NT2/D1 (cell line): ENCODE measurements at regions not wholly inside any gene's neighbourhood (a gene's known extent, or its start where the extent isn't known, plus 50 kb on each side); places are given as distances from the start of the nearest gene placed in this dataset.
"Not testable (repeated sequence)": the region's sequence is repeated elsewhere in the genome, so short reads cannot be mapped to it uniquely, and the experiment has no call there.

Source experiments
- DNase-seq: peaks from one replicate; pipeline ENCODE4 v3.0.0-alpha.2; 2011; ENCODE audit warnings: low read depth, low spot score
- H3K27me3 ChIP-seq: 2 replicates; pipeline ENCODE4 v1.6.0; 2011; ENCODE audit warnings: mild to moderate bottlenecking; ENCODE audit not compliant: insufficient read length, insufficient read depth
- H3K36me3 ChIP-seq: 2 replicates; pipeline ENCODE4 v1.6.1; 2011; ENCODE audit warnings: mild to moderate bottlenecking, low read length, mixed read lengths; ENCODE audit not compliant: insufficient read depth, insufficient read length
- H3K4me1 ChIP-seq: 2 replicates; pipeline ENCODE4 v1.5.1; 2011; ENCODE audit not compliant: insufficient read depth, insufficient read length
- H3K4me3 ChIP-seq: 2 replicates; pipeline ENCODE4 v1.5.1; 2011; ENCODE audit warnings: low read depth; ENCODE audit not compliant: insufficient read length
- H3K9ac ChIP-seq: 2 replicates; pipeline ENCODE4 v1.6.0; 2011; ENCODE audit warnings: low read depth; ENCODE audit not compliant: insufficient read length
- H3K9me3 ChIP-seq: 2 replicates; pipeline ENCODE4 v1.5.1; 2011; ENCODE audit warnings: mild to moderate bottlenecking, low read length; ENCODE audit not compliant: insufficient read depth
- SUZ12 ChIP-seq: IDR thresholded peaks from 2 replicates; pipeline ENCODE4 v1.6.1; 2011; ENCODE audit not compliant: insufficient read length, insufficient read depth; ENCODE audit errors: extremely low read depth
- YY1 ChIP-seq: IDR thresholded peaks from 2 replicates; pipeline ENCODE4 v1.6.1; 2011; ENCODE audit not compliant: insufficient read length, insufficient read depth
- ZNF274 ChIP-seq: IDR thresholded peaks from 2 replicates; pipeline ENCODE4 v1.6.1; 2011; ENCODE audit warnings: mild to moderate bottlenecking, low read depth, low read length

DNA sequence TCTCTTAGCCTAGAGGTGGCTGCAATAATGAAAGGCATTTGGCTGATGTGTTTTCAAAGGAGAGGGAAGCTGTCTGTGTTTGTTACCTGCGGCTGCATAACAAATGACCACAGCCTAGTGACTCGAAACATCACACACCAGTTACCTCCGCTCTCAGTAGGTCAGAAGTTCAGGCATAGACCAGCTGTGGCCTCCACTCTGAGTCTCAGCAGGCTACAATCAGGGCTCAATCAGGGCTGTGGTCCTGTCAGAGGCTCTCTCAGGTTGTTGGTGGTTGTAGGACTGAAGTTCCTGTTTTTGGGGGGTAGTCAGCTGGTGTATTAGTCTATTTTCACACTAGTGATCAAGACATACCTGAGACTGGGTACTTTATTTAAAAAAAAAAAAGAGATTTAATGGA is 1381.5 kb downstream of the CDH12 start:
- not testable (repeated sequence) for H3K36me3 ChIP-seq, H3K9me3 ChIP-seq, H3K9ac ChIP-seq, H3K4me3 ChIP-seq, H3K27me3 ChIP-seq, H3K4me1 ChIP-seq, DNase-seq

DNA sequence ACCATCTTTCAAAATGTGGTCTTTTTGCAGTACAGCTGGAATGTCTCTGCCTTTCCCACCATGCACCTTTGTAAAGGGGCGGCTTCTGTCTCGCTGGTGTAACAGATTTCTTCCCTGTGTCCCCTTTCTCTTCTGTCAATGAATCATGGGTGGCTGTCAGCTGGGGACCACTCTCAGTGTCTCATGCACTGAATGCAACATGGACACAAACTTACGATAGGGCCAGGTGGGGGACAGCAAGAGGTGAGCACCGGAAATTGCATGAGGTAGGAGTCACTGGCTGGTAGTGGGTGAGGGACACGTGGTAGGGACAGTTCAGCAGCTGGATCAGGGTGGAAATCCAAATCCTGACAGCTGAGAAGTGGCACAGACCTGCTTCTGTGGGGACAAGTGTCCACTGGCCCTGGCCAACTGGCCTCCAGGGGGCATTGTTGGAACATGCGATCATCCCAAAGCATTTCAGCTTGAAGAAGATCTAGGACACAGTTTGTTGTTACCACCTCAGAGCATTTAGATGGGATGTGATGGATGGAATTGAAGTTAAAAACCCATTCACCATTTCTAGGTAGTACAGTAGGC is 1383.5 kb downstream of the CDH12 start:
- H3K36me3 ChIP-seq, H3K9ac ChIP-seq, H3K9me3 ChIP-seq, H3K4me1 ChIP-seq, H3K4me3 ChIP-seq, H3K27me3 ChIP-seq: not testable (repeated sequence)
- DNase-seq = peak; percentile 8

DNA sequence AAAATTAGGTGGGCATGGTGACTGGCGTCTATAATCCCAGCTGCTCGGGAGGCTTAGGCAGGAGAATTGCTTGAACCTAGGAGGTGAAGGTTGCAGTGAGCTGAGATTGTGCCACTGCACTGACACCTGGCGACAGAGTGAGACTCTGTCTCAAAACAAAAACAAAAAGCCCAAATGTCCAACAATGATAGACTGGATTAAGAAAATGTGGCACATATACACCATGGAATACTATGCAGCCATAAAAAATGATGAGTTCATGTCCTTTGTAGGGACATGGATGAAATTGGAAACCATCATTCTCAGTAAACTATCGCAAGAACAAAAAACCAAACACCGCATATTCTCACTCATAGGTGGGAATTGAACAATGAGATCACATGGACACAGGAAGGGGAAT is 1385.6 kb downstream of the CDH12 start:
- H3K9me3 ChIP-seq, DNase-seq, H3K4me3 ChIP-seq, H3K36me3 ChIP-seq, H3K4me1 ChIP-seq, H3K27me3 ChIP-seq, H3K9ac ChIP-seq: not testable (repeated sequence)

- not testable (repeated sequence) for H3K9ac ChIP-seq, H3K9me3 ChIP-seq, DNase-seq, H3K27me3 ChIP-seq, H3K36me3 ChIP-seq, H3K4me1 ChIP-seq
- peak overlapping the region; percentile 40 for H3K4me3 ChIP-seq
Measured at GRCh38 chr5:21459744-21460073, 1393.4 kb downstream of the CDH12 start.

DNA sequence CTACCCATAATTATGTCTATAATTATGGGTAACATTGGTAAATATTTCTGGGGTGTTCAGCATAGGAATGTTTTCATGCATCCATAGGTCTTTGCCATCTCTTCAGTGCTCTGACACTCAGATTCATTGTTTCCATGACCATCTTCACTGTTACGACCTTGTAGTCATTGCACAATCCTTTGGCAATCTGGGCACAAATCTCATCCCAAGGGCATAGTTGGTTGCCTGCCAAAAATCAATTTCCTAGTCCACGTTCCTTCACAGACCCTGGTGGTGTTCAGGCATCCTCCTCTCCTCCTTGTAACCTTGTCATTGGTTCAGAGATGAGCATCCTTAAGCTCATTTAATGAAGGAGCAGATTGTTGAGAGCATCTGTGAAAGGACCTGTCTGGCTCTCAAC is 1400.7 kb downstream of the CDH12 start:
- no peaks in the 10 kb centered on the region for H3K27me3 ChIP-seq
- no peaks in the 10 kb centered on the region for H3K36me3 ChIP-seq
- no peak overlapping the region for H3K9ac ChIP-seq
- H3K4me1 ChIP-seq = no peaks in the 10 kb centered on the region
- H3K9me3 ChIP-seq = no peaks in the 10 kb centered on the region
- H3K4me3 ChIP-seq = no peak overlapping the region
- DNase-seq = no peak
- TF ChIP-seq SUZ12 = no peak
- no peak for TF ChIP-seq YY1
- TF ChIP-seq ZNF274 = no peak

GRCh38 chr5:21432646-21433045 is 1420.5 kb downstream of the CDH12 start:
- Histone ChIP-seq H3K9me3 (no peaks in the 10 kb centered on the region), H3K27me3 (no peaks in the 10 kb centered on the region), H3K4me1 (no peaks in the 10 kb centered on the region), H3K9ac (no peak overlapping the region), H3K36me3 (no peaks in the 10 kb centered on the region), H3K4me3 (no peak overlapping the region)
- TF ChIP-seq ZNF274 = no peak
- TF ChIP-seq YY1 = no peak
- TF ChIP-seq SUZ12 = no peak
- no peak for DNase-seq

GRCh38 chr5:21424907-21425306 is 1428.2 kb downstream of the CDH12 start:
- Histone ChIP-seq H3K4me3 (no peak overlapping the region), H3K9me3 (no peaks in the 10 kb centered on the region), H3K36me3 (no peaks in the 10 kb centered on the region), H3K9ac (no peak overlapping the region), H3K27me3 (no peaks in the 10 kb centered on the region), H3K4me1 (no peaks in the 10 kb centered on the region)
- TF ChIP-seq YY1 (no peak), SUZ12 (no peak), ZNF274 (no peak)
- no peak for DNase-seq

DNA sequence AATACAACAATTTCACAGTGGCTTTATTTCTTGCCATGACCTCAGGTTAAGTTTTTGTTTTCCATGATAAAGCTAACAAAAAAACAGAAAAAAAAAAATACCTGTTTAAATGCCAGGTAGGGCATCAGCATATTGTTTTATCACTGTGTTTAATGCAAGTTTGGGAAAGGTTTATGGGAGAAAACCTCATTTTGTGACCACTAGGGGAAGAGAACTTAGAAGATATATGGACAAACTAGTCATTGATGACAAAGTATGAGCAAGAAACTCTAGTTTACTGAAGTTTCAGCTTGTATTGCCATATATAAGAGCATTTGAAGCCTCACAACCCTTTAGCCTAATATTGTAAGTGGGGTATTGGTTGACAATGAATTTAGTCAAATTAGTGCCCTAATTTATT is 1431.4 kb upstream of the CDH18 start:
- Histone ChIP-seq H3K9me3 (no peaks in the 10 kb centered on the region), H3K27me3 (no peaks in the 10 kb centered on the region), H3K4me3 (no peak overlapping the region), H3K36me3 (no peaks in the 10 kb centered on the region), H3K4me1 (no peaks in the 10 kb centered on the region), H3K9ac (no peak overlapping the region)
- no peak for TF ChIP-seq YY1
- TF ChIP-seq ZNF274 = no peak
- no peak for TF ChIP-seq SUZ12
- no peak for DNase-seq

DNA sequence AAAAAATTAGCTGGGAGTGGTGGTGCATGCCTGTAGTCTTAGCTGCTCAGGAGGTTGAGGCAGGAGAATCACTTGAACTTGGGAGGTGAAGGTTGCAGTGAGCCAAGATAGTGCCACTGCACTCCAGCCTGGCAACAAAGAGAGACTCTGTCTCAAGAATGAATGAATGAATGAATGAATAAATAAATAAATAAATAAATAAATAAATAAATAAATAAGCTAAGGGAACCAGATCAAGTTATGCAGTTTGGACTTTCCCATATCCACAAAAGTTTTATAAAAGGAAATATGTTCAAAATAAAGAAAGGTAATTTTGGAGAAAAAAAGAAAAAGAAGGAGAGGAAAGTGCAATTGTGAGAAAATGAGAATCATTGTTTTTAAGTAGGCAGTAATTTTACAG is 1414.1 kb upstream of the CDH18 start:
- not testable (repeated sequence) for H3K27me3 ChIP-seq, H3K4me1 ChIP-seq, H3K36me3 ChIP-seq, H3K9me3 ChIP-seq, H3K9ac ChIP-seq, H3K4me3 ChIP-seq, DNase-seq
